IPS-18c (cell line): ENCODE measurements at regions not wholly inside any gene's neighbourhood (a gene's known extent, or its start where the extent isn't known, plus 50 kb on each side); places are given as distances from the start of the nearest gene placed in this dataset.

Source experiments
- H3K4me3 ChIP-seq: 2 replicates; pipeline ENCODE4 v1.7.0; 2013; ENCODE audit warnings: low read depth, mild to moderate bottlenecking, low read length, moderate library complexity; ENCODE audit not compliant: insufficient read depth
- H3K9me3 ChIP-seq: one replicate; pipeline ENCODE4 v1.6.1; 2013; ENCODE audit warnings: mild to moderate bottlenecking, low read length, moderate library complexity; ENCODE audit not compliant: control insufficient read depth, insufficient read depth

DNA sequence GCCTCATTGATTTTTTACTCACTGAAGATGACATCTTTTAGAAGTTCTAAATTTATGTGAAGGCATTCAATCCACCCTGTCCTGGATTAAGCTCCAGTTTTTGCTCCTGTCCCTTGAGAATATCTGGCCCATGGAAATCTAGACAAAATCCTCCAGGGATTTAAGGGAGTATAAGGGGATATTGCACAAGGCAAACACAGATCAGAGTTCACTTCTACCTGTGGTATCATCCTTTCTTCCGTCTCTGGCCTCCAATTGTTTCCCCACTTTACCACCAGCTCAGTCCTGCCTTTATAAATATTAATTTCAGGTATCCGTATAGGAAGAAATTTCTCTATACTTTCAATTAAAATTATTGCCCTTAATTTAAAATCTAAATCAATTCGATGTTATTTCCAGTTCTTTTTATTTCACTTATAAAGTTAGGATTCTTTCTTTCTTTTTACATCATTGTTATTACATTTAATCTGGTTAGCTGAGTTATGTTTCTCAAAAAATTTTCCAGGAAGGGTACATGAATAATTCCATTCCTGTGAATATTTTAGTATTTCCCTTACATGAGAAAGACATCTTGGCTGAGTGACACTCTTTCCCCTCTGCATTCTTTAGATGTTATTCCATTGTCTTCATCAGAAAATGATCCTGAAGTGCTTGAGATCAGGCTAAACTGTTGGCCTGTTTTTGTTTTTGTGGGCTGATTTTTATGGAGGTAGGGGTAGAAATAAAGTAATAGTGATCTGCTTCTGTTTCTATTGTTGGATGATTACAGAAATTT is 194.3 kb upstream of the MAP3K1 start:
- Histone ChIP-seq H3K4me3 (no peak overlapping the region), H3K9me3 (peaks cover 5% of the 10 kb centered on the region)

DNA sequence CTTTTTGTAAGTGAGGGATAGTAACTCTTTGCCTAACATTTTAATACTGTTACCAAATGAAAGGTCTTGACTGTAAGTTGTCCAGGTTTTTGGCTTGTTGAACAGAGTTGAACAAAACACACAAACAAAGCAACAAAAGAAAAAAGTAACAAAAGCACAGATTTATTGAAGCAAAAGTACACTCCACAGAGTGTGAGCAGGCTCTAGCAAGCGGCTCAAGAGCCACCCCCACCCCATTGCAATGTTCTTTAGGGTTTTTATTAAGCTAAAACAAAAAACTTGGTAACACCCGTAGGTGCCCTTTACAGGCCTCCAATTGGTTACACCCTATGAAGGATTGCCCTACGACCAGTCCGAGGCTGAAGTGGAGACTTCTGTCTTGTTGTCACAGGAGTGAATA is 197.4 kb upstream of the MAP3K1 start:
- Histone ChIP-seq H3K4me3 (no peak overlapping the region), H3K9me3 (peaks cover 5% of the 10 kb centered on the region)

DNA sequence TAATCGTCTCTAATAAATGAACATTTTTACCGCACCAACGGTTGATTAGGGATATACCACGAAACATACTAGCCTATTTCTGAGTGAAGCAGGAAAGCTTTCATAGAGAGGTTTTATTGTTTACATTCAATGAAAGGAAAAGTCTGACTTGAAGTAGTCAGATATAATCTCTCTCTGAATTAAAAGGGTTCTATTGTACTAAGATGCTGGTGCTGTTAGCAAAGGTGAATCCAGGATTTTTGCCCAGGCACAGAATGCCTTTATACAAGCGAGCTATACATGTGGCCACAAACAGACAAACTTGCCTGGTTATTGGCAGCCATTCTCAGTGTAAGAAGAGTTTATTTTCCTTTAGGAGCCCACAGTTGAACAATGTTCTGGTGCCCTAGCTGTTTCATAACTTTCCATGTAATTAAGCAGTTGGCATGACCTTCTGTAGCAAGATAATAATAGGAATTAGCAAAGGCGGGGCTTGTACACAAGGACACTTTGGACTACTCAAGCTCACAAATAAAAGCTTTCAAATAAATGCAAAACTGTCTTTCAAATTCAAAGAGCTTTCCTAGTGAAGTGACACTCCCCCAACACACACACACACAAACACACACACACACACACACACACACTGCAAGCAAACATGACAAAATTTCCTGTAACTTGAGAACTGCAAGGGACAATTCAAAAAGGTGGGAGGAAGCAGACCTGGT is 198.7 kb upstream of the MAP3K1 start:
- no peak overlapping the region for H3K4me3 ChIP-seq
- H3K9me3 ChIP-seq = peaks cover 5% of the 10 kb centered on the region

DNA sequence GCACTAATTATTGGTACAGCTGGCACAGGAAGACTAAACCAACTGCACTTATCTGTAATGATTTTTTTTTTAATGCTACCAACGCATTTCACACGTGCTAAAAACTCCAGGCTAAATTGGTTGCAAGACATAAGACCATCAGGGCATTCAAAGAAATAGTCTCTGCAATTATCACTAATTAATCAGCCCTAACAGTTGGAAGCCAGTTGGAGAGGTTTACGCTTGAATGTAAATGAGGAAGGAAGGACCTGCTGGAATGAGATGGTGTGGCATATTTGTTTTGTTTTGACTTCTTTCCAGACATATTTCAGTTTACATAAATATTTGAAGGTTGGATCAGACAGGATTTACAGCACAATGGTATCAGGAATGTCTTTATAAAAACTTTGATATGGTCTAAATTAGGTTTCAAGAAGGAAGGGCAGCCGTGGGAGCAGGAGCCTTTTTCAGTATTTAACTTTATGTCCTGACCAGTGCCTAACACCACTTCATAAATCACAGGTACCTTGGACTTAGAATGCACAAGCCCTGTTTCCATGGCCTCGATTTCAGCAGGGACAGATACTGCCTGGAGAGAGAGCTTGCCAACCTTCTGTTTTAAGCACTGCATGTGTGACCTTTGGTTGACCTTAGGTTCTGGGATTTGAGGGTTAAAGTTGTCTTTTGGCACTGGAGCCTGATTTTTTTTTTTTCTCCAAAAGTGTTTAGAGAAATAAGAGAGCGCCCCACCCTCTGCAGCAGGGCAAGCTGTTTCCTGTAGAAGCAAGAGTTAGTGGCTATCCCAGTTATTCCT is 199.8 kb upstream of the MAP3K1 start:
- Histone ChIP-seq H3K4me3 (no peak overlapping the region), H3K9me3 (peaks cover 7% of the 10 kb centered on the region)

GRCh38 chr5:56612759-56613158 is 202.6 kb upstream of the MAP3K1 start:
- peaks cover 2% of the 10 kb centered on the region for H3K9me3 ChIP-seq
- H3K4me3 ChIP-seq = no peak overlapping the region

- peaks cover 2% of the 10 kb centered on the region for H3K9me3 ChIP-seq
- H3K4me3 ChIP-seq = no peak overlapping the region
Observed at GRCh38 chr5:56612353-56612752, 203.0 kb upstream of the MAP3K1 start.

- Histone ChIP-seq H3K4me3 (no peak overlapping the region), H3K9me3 (peaks cover 2% of the 10 kb centered on the region)
Observed at GRCh38 chr5:56610093-56610698, 205.2 kb upstream of the MAP3K1 start.

- H3K9me3 ChIP-seq = peaks cover 2% of the 10 kb centered on the region
- H3K4me3 ChIP-seq = no peak overlapping the region
Observed at GRCh38 chr5:56608217-56608925, 207.0 kb upstream of the MAP3K1 start.

DNA sequence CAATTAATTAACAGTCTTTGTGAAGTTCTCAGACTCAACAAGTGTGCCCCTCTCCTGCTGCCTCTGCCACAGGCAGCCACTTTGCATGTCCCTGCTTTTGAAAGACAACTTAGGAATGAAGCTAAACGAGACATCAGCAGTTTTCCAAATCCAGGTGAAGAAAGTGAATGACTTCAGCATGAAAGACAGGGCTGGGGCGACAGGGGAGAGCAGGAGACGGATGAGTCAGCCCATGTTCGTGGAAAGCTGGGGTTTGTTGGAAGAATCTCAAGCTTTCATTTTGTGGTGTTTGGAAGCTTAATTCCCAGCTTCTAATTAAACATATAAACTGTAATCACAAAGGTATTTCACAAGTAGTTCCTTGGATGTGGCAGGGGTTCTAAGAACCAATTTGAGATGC is 207.8 kb upstream of the MAP3K1 start:
- Histone ChIP-seq H3K9me3 (peaks cover 2% of the 10 kb centered on the region), H3K4me3 (no peak overlapping the region)

DNA sequence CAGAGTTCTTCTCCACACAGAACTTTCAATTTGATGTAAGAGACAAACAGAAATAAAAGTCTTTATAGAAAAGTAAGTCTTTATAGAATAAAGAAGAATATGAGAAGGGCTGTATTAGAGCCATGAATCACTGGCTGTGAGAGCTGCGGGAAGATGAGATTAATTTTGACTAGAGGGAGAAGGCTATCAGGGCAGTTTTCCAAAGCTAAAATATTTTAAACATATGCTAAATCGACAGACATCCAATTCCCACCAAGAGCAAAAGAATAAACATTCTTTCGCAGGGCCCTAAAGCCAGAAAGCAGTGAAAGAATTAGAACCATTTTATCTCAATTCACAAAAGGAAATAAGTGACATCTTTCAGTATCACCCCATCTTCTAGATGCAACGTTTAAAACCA is 208.3 kb upstream of the MAP3K1 start:
- Histone ChIP-seq H3K4me3 (no peak overlapping the region), H3K9me3 (peaks cover 2% of the 10 kb centered on the region)

DNA sequence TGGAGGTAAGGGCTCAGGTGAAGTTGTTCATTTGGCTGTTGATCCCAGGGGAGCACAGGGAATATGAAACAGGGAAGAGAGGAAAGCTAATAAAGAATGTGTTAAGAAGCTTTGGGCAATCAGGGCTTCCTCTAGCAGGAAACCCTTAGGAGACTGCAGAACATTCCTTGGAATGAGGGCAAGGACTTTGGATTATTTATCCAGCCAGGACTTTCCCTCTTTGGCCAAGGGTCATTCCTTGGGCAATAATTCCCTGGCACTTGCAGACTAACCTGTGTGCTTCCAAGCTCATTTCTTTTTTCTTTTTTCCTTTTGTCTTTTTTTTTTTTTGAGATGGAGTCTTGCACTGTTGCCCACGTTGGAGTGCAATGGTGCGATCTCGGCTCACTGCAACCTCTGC is 209.2 kb upstream of the MAP3K1 start:
- no peak overlapping the region for H3K4me3 ChIP-seq
- peaks cover 2% of the 10 kb centered on the region for H3K9me3 ChIP-seq

DNA sequence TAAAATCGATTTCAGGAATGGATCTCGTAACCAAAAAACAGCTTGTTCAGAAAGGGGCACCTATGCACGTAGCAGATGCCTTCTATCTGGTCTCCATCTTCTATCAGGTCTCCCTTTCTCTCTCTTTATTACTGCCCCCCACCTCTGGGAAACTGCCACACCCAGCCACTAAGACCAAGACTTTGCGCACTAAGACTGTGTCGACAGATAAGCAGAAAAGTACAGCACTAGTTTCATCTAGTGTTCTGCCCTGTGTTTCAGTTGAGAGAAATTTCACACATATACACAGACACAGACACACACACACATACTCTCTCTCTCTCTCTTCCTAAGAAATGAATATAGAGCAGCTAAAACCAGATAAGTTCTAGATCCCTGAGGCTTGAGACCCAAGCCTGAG is 210.1 kb upstream of the MAP3K1 start:
- no peaks in the 10 kb centered on the region for H3K9me3 ChIP-seq
- H3K4me3 ChIP-seq = no peak overlapping the region

DNA sequence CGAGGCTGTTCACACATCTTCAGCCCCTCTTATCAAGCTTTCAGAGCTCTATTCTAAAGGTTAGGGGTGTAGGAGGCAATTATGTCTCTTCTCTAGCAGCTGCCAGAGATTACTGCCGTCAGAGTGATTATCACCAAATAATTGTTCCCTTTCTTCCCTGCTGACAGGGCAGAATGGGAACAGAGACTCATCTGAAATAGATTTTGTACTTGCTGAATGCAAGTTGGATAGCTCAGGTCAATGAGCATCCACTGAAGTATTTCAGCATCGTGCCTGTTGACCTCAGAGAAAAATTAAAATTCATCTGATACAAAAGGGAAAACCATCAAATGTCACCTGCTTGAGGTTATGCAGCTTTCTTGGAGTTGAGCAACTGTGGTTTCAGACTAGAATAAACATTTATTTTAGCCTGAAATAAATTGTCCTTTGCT is 213.7 kb upstream of the MAP3K1 start:
- Histone ChIP-seq H3K4me3 (no peak overlapping the region), H3K9me3 (peaks cover 2% of the 10 kb centered on the region)

DNA sequence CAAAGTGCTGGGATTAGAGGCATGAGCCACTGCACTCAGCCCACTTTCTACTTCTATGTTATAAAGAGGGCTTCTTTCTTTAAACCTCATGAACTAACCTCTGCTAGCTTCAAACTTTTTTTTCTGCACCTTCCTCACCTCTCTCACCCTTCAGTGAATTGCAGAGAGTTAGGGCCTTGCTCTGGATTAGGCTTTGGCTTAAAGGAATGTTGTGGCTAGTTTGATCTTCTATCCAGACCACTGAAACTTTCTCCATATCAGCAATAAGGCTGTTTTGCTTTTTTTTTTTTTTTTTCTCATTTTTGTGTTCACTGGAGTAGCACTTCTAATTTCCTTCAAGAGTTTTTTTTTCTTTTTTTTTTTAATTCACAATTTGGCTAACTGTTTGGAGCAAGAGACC is 216.4 kb upstream of the MAP3K1 start:
- H3K9me3 ChIP-seq = peaks cover 4% of the 10 kb centered on the region
- H3K4me3 ChIP-seq = no peak overlapping the region

- Histone ChIP-seq H3K9me3 (peaks cover 4% of the 10 kb centered on the region), H3K4me3 (no peak overlapping the region)
Observed at GRCh38 chr5:56596155-56596554, 219.2 kb upstream of the MAP3K1 start.

GRCh38 chr5:56595566-56595965 is 219.8 kb upstream of the MAP3K1 start:
- Histone ChIP-seq H3K4me3 (no peak overlapping the region), H3K9me3 (peaks cover 4% of the 10 kb centered on the region)

GRCh38 chr5:56594792-56595191 is 220.6 kb upstream of the MAP3K1 start:
- Histone ChIP-seq H3K9me3 (peaks cover 4% of the 10 kb centered on the region), H3K4me3 (no peak overlapping the region)
